SK-N-SH (cell line): ENCODE measurements at regions not wholly inside any gene's neighbourhood (a gene's known extent, or its start where the extent isn't known, plus 50 kb on each side); places are given as distances from the start of the nearest gene placed in this dataset.

Source experiments
- CTCF ChIA-PET: fragments of 300-600, 350-600 bp; formaldehyde crosslinking; extraction: SDS; loops from one replicate; lab custom pipeline; 2021; lab: Yijun Ruan, JAX
- POLR2A ChIA-PET: fragments of 350-600 bp; sonication (Branson Sonifier 250); formaldehyde crosslinking; extraction: SDS; loops from one replicate; lab custom pipeline; 2020; ENCODE audit warnings: antibody characterized with exemption, inconsistent platforms; lab: Yijun Ruan, JAX
- DNase-seq: peaks from one replicate; pipeline ENCODE4 v3.0.0; 2012
- H2AFZ ChIP-seq: fragments of 200-600 bp; sonication (generic); 2 replicates; pipeline ENCODE4 v1.8.1; 2016; ENCODE audit warnings: antibody characterized with exemption, mild to moderate bottlenecking, low read depth
- H3F3A ChIP-seq: fragments of 200-600 bp; sonication (generic); replicated peaks from 2 replicates; pipeline ENCODE3; 2016; ENCODE audit warnings: antibody characterized with exemption, mild to moderate bottlenecking; ENCODE audit not compliant: insufficient read depth
- H3K27ac ChIP-seq, 2 experiments: fragments of 200-500 bp in 1 of 2; fragments of 200-600 bp in 1 of 2; sonication (Bioruptor generic) in 1 of 2; sonication (generic), shearing (Covaris generic) in 1 of 2; 2 replicates each; pipeline versions ENCODE4 v1.5.1 to v1.6.1; 2014 to 2016; ENCODE audit warnings: low read depth in 2 of 2, inconsistent platforms in 1 of 2, low read length in 1 of 2, mild to moderate bottlenecking in 1 of 2, mixed read lengths in 1 of 2
- H3K27me3 ChIP-seq: fragments of 200-600 bp; sonication (generic), shearing (Covaris generic); 2 replicates; pipeline ENCODE4 v1.6.1; 2016; ENCODE audit warnings: mixed run types; ENCODE audit not compliant: insufficient read depth
- H3K36me3 ChIP-seq, 2 experiments: fragments of 200-500 bp in 1 of 2; fragments of 200-600 bp in 1 of 2; sonication (Bioruptor generic) in 1 of 2; sonication (generic) in 1 of 2; replicated peaks in 1 of 2; 2 replicates each; pipeline versions ENCODE3 to v1.5.1; 2014 to 2016; ENCODE audit warnings: low read length in 1 of 2, mild to moderate bottlenecking in 1 of 2; ENCODE audit not compliant: insufficient read depth in 2 of 2, control insufficient read depth in 1 of 2
- H3K4me1 ChIP-seq, 2 experiments: fragments of 200-500 bp in 1 of 2; fragments of 200-600 bp in 1 of 2; sonication (Bioruptor generic) in 1 of 2; sonication (generic), shearing (Covaris generic) in 1 of 2; 2 replicates each; pipeline versions ENCODE4 v1.5.1 to v1.6.1; 2014 to 2016; ENCODE audit warnings: low read depth in 1 of 2, low read length in 1 of 2, mixed run types in 1 of 2; ENCODE audit not compliant: insufficient read depth in 2 of 2, control insufficient read depth in 1 of 2
- H3K4me2 ChIP-seq: fragments of 200-600 bp; sonication (generic), shearing (Covaris generic); 2 replicates; pipeline ENCODE4 v1.6.1; 2017; ENCODE audit warnings: mixed run types
- H3K4me3 ChIP-seq, 2 experiments: fragments of 200-500 bp in 1 of 2; fragments of 200-600 bp in 1 of 2; sonication (Bioruptor generic) in 1 of 2; sonication (generic), shearing (Covaris generic) in 1 of 2; 2 replicates each; pipeline versions ENCODE4 v1.5.1 to v1.8.1; 2014 to 2016; ENCODE audit warnings: low read depth in 2 of 2, inconsistent platforms in 1 of 2, low read length in 1 of 2, mild to moderate bottlenecking in 1 of 2, mixed read lengths in 1 of 2, moderate library complexity in 1 of 2
- H3K79me2 ChIP-seq: fragments of 200-600 bp; sonication (generic); 2 replicates; pipeline ENCODE4 v1.8.1; 2017; ENCODE audit warnings: mild to moderate bottlenecking; ENCODE audit not compliant: insufficient read depth
- H3K9ac ChIP-seq: fragments of 200-600 bp; sonication (generic); 2 replicates; pipeline ENCODE4 v1.6.1; 2017; ENCODE audit warnings: mixed run types
- H3K9me2 ChIP-seq: fragments of 200-600 bp; sonication (generic); 2 replicates; pipeline ENCODE4 v1.6.1; 2017; ENCODE audit warnings: mixed run types
- H3K9me3 ChIP-seq: fragments of 200-600 bp; sonication (generic); 2 replicates; pipeline ENCODE4 v1.6.1; 2017; ENCODE audit warnings: mixed run types, mild to moderate bottlenecking, moderate library complexity
- H4K20me1 ChIP-seq: fragments of 200-600 bp; sonication (generic); 2 replicates; pipeline ENCODE4 v1.6.1; 2017; ENCODE audit warnings: mild to moderate bottlenecking, mixed run types; ENCODE audit not compliant: insufficient read depth
- CHD2 ChIP-seq: fragments of 150-350 bp; IDR thresholded peaks from 2 replicates; pipeline ENCODE4 v1.6.1; 2018; ENCODE audit warnings: low read length; ENCODE audit not compliant: partially characterized antibody
- EZH2phosphoT487 ChIP-seq: fragments of 200-600 bp; sonication (generic); IDR thresholded peaks from 2 replicates; pipeline ENCODE4 v1.6.1; 2017; ENCODE audit warnings: low read depth, mixed run types, mild to moderate bottlenecking, antibody characterized with exemption, moderate library complexity, borderline replicate concordance
- GABPA ChIP-seq: IDR thresholded peaks from 2 replicates; pipeline ENCODE4 v1.4.0; 2012; ENCODE audit warnings: low read depth, mild to moderate bottlenecking
- JUND ChIP-seq: IDR thresholded peaks from 2 replicates; pipeline ENCODE4 v1.4.0; 2012
- MEF2A ChIP-seq: IDR thresholded peaks from 2 replicates; pipeline ENCODE4 v1.4.0; 2012; ENCODE audit warnings: low read depth, borderline replicate concordance
- MXI1 ChIP-seq: IDR thresholded peaks from 2 replicates; pipeline ENCODE4 v1.6.1; 2012; ENCODE audit warnings: mild to moderate bottlenecking, low read depth, low read length, improper control_type of control experiment
- RFX5 ChIP-seq: IDR thresholded peaks from 2 replicates; pipeline ENCODE4 v1.6.1; 2012; ENCODE audit warnings: mild to moderate bottlenecking, improper control_type of control experiment, low read length
- SIN3A ChIP-seq: IDR thresholded peaks from 2 replicates; pipeline ENCODE4 v1.6.1; 2012; ENCODE audit warnings: low read depth, mild to moderate bottlenecking, low read length, moderate library complexity, borderline replicate concordance
- SMC3 ChIP-seq: IDR thresholded peaks from 2 replicates; pipeline ENCODE4 v1.6.1; 2012; ENCODE audit warnings: low read depth, low read length, improper control_type of control experiment
- TEAD4 ChIP-seq: IDR thresholded peaks from 2 replicates; pipeline ENCODE4 v1.4.0; 2012; ENCODE audit warnings: mild to moderate bottlenecking, borderline replicate concordance; ENCODE audit not compliant: insufficient read depth
- WGBS: methylation state at CpG from one replicate; pipeline ENCODE4 v1.1.6; 2017; ENCODE audit warnings: low lambda C conversion rate; 5-methylcytosine and 5-hydroxymethylcytosine counted together
- TF ChIP-seq, protein P1 (sequence below): IDR thresholded peaks from 2 replicates; pipeline ENCODE4 v1.4.0; 2012; ENCODE audit warnings: low read depth, borderline replicate concordance
- TF ChIP-seq, protein P2 (sequence below): fragments of 200-600 bp; sonication (generic); IDR thresholded peaks from 2 replicates; pipeline ENCODE4 v1.6.1; 2017; ENCODE audit warnings: antibody characterized with exemption, mild to moderate bottlenecking, moderate library complexity
- TF ChIP-seq, protein P3 (sequence below): IDR thresholded peaks from 2 replicates; pipeline ENCODE4 v1.4.0; 2012; ENCODE audit warnings: low read depth
- TF ChIP-seq, protein P4 (sequence below): fragments of 150-350 bp; IDR thresholded peaks from 2 replicates; pipeline ENCODE4 v1.6.1; 2017; ENCODE audit warnings: antibody characterized with exemption, low read length, low read depth, borderline replicate concordance

DNA sequence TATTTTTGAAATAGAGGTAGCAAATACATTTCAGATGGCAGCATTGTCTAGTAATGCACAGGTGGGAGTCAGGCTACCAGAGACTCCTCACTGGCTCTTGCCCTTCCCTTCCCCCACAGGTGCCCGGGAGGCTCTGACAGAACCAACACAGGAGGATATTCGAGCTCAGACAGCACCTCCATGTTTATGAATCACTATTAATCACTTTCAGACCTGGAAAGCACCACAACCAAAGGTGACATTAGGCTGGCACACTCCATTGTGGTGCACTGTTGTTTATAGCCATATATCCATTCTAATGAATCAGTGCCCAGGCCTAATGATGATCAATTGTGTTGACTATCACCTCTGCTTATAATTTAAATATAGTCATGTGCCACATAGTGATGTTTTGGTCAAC lies 107.8 kb upstream of the NAMPT start:
- 32% methylated on average over 2 of the region's 2 CpGs for WGBS
- H3F3A ChIP-seq, result no peaks in the 10 kb centered on the region
- no peaks in the 10 kb centered on the region for H3K9me3 ChIP-seq
- H4K20me1 ChIP-seq, result no peaks in the 10 kb centered on the region
- no peaks in the 10 kb centered on the region for H3K79me2 ChIP-seq
- POLR2A ChIA-PET, result no interaction called here
- 0 out of 2 replicates have a peak, but pooled peaks cover 3% of the 10 kb centered on the region for H3K9me2 ChIP-seq
- H3K36me3 ChIP-seq, result no peaks in the 10 kb centered on the region
- H3K4me3 ChIP-seq, result no peak overlapping the region
- H3K27ac ChIP-seq, result no peak overlapping the region
- CTCF ChIA-PET, result no interaction called here
- no peaks in the 10 kb centered on the region for H3K27me3 ChIP-seq
- DNase-seq, result no peak
- H3K9ac ChIP-seq, result no peak overlapping the region
- H2AFZ ChIP-seq, result no peak overlapping the region
- no peak overlapping the region for H3K4me2 ChIP-seq
- TF ChIP-seq, protein P1, sequence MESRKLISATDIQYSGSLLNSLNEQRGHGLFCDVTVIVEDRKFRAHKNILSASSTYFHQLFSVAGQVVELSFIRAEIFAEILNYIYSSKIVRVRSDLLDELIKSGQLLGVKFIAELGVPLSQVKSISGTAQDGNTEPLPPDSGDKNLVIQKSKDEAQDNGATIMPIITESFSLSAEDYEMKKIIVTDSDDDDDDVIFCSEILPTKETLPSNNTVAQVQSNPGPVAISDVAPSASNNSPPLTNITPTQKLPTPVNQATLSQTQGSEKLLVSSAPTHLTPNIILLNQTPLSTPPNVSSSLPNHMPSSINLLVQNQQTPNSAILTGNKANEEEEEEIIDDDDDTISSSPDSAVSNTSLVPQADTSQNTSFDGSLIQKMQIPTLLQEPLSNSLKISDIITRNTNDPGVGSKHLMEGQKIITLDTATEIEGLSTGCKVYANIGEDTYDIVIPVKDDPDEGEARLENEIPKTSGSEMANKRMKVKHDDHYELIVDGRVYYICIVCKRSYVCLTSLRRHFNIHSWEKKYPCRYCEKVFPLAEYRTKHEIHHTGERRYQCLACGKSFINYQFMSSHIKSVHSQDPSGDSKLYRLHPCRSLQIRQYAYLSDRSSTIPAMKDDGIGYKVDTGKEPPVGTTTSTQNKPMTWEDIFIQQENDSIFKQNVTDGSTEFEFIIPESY, result no peak
- TF ChIP-seq MXI1, result no peak
- no peak for TF ChIP-seq CHD2
- TF ChIP-seq, protein P2, sequence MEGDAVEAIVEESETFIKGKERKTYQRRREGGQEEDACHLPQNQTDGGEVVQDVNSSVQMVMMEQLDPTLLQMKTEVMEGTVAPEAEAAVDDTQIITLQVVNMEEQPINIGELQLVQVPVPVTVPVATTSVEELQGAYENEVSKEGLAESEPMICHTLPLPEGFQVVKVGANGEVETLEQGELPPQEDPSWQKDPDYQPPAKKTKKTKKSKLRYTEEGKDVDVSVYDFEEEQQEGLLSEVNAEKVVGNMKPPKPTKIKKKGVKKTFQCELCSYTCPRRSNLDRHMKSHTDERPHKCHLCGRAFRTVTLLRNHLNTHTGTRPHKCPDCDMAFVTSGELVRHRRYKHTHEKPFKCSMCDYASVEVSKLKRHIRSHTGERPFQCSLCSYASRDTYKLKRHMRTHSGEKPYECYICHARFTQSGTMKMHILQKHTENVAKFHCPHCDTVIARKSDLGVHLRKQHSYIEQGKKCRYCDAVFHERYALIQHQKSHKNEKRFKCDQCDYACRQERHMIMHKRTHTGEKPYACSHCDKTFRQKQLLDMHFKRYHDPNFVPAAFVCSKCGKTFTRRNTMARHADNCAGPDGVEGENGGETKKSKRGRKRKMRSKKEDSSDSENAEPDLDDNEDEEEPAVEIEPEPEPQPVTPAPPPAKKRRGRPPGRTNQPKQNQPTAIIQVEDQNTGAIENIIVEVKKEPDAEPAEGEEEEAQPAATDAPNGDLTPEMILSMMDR, result no peak
- no peak for TF ChIP-seq GABPA
- no peak for TF ChIP-seq JUND
- no peak for TF ChIP-seq SMC3
- TF ChIP-seq RFX5, result no peak
- no peak for TF ChIP-seq SIN3A
- TF ChIP-seq MEF2A, result no peak
- TF ChIP-seq, protein P3, sequence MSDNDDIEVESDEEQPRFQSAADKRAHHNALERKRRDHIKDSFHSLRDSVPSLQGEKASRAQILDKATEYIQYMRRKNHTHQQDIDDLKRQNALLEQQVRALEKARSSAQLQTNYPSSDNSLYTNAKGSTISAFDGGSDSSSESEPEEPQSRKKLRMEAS, result no peak
- no peak for TF ChIP-seq EZH2phosphoT487
- TF ChIP-seq, protein P4, sequence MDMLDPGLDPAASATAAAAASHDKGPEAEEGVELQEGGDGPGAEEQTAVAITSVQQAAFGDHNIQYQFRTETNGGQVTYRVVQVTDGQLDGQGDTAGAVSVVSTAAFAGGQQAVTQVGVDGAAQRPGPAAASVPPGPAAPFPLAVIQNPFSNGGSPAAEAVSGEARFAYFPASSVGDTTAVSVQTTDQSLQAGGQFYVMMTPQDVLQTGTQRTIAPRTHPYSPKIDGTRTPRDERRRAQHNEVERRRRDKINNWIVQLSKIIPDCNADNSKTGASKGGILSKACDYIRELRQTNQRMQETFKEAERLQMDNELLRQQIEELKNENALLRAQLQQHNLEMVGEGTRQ, result no peak
- TF ChIP-seq TEAD4, result no peak
- no peaks in the 10 kb centered on the region for H3K4me1 ChIP-seq
